ENCODE measurements at regions not wholly inside any gene's neighbourhood (a gene's known extent, or its start where the extent isn't known, plus 50 kb on each side); places are given as distances from the start of the nearest gene placed in this dataset.
A peak's percentile ranks its signal among the peaks of the same experiment; 100 is the strongest.

GRCh38 chr5:17148481-17148880 is 69.0 kb upstream of the BASP1 start:
- ATAC-seq (ENCODE audit: poor library complexity) = no peak
- no peak for DNase-seq
- intact Hi-C loops (cut with DNase I) = no loop called here

GRCh38 chr5:17149786-17150185 is 67.6 kb upstream of the BASP1 start:
- intact Hi-C loops (cut with DNase I) = no loop called here
- ATAC-seq (ENCODE audit: poor library complexity) = no peak

GRCh38 chr5:17150531-17150930 is 66.9 kb upstream of the BASP1 start:
- peak; percentile 67 for ATAC-seq (ENCODE audit: poor library complexity)
- DNase-seq = no peak
- intact Hi-C loops (cut with DNase I) = no loop called here

More at GRCh38 chr5:17149786-17150185, 67.6 kb upstream of the BASP1 start:
- DNase-seq = no peak

- intact Hi-C loops (cut with DNase I) = no loop called here
- DNase-seq (no peak), ATAC-seq (ENCODE audit: poor library complexity) (no peak)
These were observed 65.7 kb upstream of the BASP1 start for GRCh38 chr5:17151686-17152085.

- ATAC-seq (ENCODE audit: poor library complexity) (no peak), DNase-seq (no peak)
- intact Hi-C loops (cut with DNase I) = no loop called here
These were observed 63.0 kb upstream of the BASP1 start for GRCh38 chr5:17154211-17154996.

GRCh38 chr5:17156463-17156862 is 61.0 kb upstream of the BASP1 start:
- DNase-seq (no peak), ATAC-seq (ENCODE audit: poor library complexity) (no peak)
- intact Hi-C loops (cut with DNase I) = no loop called here

- DNase-seq (no peak), ATAC-seq (ENCODE audit: poor library complexity) (no peak)
- intact Hi-C loops (cut with DNase I) = no loop called here
These were observed 60.1 kb upstream of the BASP1 start for GRCh38 chr5:17157294-17157693.

- ATAC-seq (ENCODE audit: poor library complexity) = no peak
- DNase-seq = no peak
- intact Hi-C loops (cut with DNase I) = no loop called here
These were observed 59.4 kb upstream of the BASP1 start for GRCh38 chr5:17157916-17158529.

GRCh38 chr5:17160756-17161040 is 56.7 kb upstream of the BASP1 start:
- no peak for DNase-seq
- intact Hi-C loops (cut with DNase I) = no loop called here
- ATAC-seq (ENCODE audit: poor library complexity) = no peak

GRCh38 chr5:17161662-17162061 is 55.8 kb upstream of the BASP1 start:
- ATAC-seq (ENCODE audit: poor library complexity) (no peak), DNase-seq (no peak)
- intact Hi-C loops (cut with DNase I) = no loop called here

GRCh38 chr5:17163221-17163620 is 54.2 kb upstream of the BASP1 start:
- intact Hi-C loops (cut with DNase I) = no loop called here
- no peak for DNase-seq
- ATAC-seq (ENCODE audit: poor library complexity) = no peak

GRCh38 chr5:17167171-17167891 is 50.1 kb upstream of the BASP1 start:
- ATAC-seq (ENCODE audit: poor library complexity) (peak; percentile 48), DNase-seq (no peak)
- intact Hi-C loops (cut with DNase I) = no loop called here
